MM.1S (cell line): ENCODE measurements at regions not wholly inside any gene's neighbourhood (a gene's known extent, or its start where the extent isn't known, plus 50 kb on each side); places are given as distances from the start of the nearest gene placed in this dataset.

Source experiments
- CTCF ChIP-seq: fragments of 300-600 bp; sonication (generic); IDR thresholded peaks from 2 replicates; pipeline ENCODE4 v1.5.1; 2016; ENCODE audit warnings: antibody characterized with exemption, low read length, mixed read lengths
- EZH2 ChIP-seq: fragments of 300-600 bp; sonication (generic); optimal IDR thresholded peaks from 2 replicates; pipeline ENCODE3; 2017; ENCODE audit warnings: low read depth, mild to moderate bottlenecking, antibody characterized with exemption, low read length, mixed read lengths

GRCh38 chr9:109912726-109913460 lies 132.9 kb downstream of the PALM2AKAP2 start:
- no peak for TF ChIP-seq CTCF
- TF ChIP-seq EZH2 = no peak
